ENCODE measurements at regions not wholly inside any gene's neighbourhood (a gene's known extent, or its start where the extent isn't known, plus 50 kb on each side); places are given as distances from the start of the nearest gene placed in this dataset.

- no peaks in the 10 kb centered on the region for H3K4me1 Mint-ChIP-seq
- no peaks in the 10 kb centered on the region for H3K27me3 ChIP-seq (ENCODE audit: insufficient read depth)
- H3K36me3 Mint-ChIP-seq (ENCODE audit: low read depth), result no peaks in the 10 kb centered on the region
- no peaks in the 10 kb centered on the region for H4K20me1 ChIP-seq (replicated peaks; ENCODE audit: insufficient read depth)
- H3K4me3 Mint-ChIP-seq, result no peak overlapping the region
- H3K79me2 ChIP-seq (replicated peaks; ENCODE audit: insufficient read depth), result no peaks in the 10 kb centered on the region
- no peak overlapping the region for H3K4me2 ChIP-seq
- no peaks in the 10 kb centered on the region; the same call in 1 of the 2 replicates for H3K9me2 ChIP-seq (ENCODE audit: insufficient read depth)
- H2AFZ ChIP-seq, result no peak overlapping the region
- H3K36me3 ChIP-seq (ENCODE audit: insufficient read depth), result no peaks in the 10 kb centered on the region
- no peaks in the 10 kb centered on the region for H3F3A ChIP-seq (replicated peaks; ENCODE audit: low read depth)
- H3K9me3 Mint-ChIP-seq, result no peaks in the 10 kb centered on the region; the same call in 2 of the 3 replicates
- no peak for ATAC-seq
- no peak overlapping the region for H3K4me3 ChIP-seq
- no peak for TF ChIP-seq POLR2AphosphoS5 (IDR thresholded peaks at IDR 0.05; ENCODE audit: low read depth)
- no peak for TF ChIP-seq ZNF114 (CRISPR knock-in tag; IDR thresholded peaks at IDR 0.05)
- no peak for TF ChIP-seq CREB1 (CRISPR knock-in tag; IDR thresholded peaks at IDR 0.05; ENCODE audit: low read depth)
- no peak for TF ChIP-seq ZNF331 (CRISPR knock-in tag; IDR thresholded peaks at IDR 0.05; ENCODE audit: low read depth)
- no peak for TF ChIP-seq STAT1 (IDR thresholded peaks at IDR 0.05; ENCODE audit: unreplicated experiment)
- TF ChIP-seq, protein P1, sequence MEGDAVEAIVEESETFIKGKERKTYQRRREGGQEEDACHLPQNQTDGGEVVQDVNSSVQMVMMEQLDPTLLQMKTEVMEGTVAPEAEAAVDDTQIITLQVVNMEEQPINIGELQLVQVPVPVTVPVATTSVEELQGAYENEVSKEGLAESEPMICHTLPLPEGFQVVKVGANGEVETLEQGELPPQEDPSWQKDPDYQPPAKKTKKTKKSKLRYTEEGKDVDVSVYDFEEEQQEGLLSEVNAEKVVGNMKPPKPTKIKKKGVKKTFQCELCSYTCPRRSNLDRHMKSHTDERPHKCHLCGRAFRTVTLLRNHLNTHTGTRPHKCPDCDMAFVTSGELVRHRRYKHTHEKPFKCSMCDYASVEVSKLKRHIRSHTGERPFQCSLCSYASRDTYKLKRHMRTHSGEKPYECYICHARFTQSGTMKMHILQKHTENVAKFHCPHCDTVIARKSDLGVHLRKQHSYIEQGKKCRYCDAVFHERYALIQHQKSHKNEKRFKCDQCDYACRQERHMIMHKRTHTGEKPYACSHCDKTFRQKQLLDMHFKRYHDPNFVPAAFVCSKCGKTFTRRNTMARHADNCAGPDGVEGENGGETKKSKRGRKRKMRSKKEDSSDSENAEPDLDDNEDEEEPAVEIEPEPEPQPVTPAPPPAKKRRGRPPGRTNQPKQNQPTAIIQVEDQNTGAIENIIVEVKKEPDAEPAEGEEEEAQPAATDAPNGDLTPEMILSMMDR (conservative IDR thresholded peaks at IDR 0.05; ENCODE audit: low read depth in 2 of 2), result no peak
- no peak for TF ChIP-seq ZNF462 (CRISPR knock-in tag; IDR thresholded peaks at IDR 0.05)
- TF ChIP-seq ETS1 (IDR thresholded peaks at IDR 0.05), result no peak
- no peak for TF ChIP-seq JUNB (IDR thresholded peaks at IDR 0.05; ENCODE audit: unreplicated experiment)
- TF ChIP-seq NANOG (IDR thresholded peaks at IDR 0.05; ENCODE audit: borderline replicate concordance), result no peak
- no peak for TF ChIP-seq REST (IDR thresholded peaks at IDR 0.05; ENCODE audit: unreplicated experiment)
- no peak for TF ChIP-seq EZH2 (IDR thresholded peaks at IDR 0.05; ENCODE audit: low read depth, unreplicated experiment)
- TF ChIP-seq EZH2phosphoT487 (IDR thresholded peaks at IDR 0.05; ENCODE audit: unreplicated experiment), result no peak
- no peak for DNase-seq (ENCODE audit: low spot score)
- H3K27me3 Mint-ChIP-seq (ENCODE audit: insufficient read depth, low read depth, poor library complexity), result peaks cover 15% of the 10 kb centered on the region
- H3K4me1 ChIP-seq (ENCODE audit: insufficient read depth), result no peaks in the 10 kb centered on the region
- no peak overlapping the region for H3K27ac ChIP-seq (ENCODE audit: low read depth)
- no peak overlapping the region for H3K27ac Mint-ChIP-seq
Measured at GRCh38 chr2:217365656-217366055, 505.8 kb upstream of the TNP1 start.
